ENCODE measurements at regions not wholly inside any gene's neighbourhood (a gene's known extent, or its start where the extent isn't known, plus 50 kb on each side); places are given as distances from the start of the nearest gene placed in this dataset.

- H3K36me3 ChIP-seq (ENCODE audit: control insufficient read depth in 4 of 4, insufficient read depth in 4 of 4, low read length in 3 of 4): no peaks in the 10 kb centered on the region
- H3K4me3 ChIP-seq (ENCODE audit: control insufficient read depth in 1 of 7, extremely low read depth in 1 of 7, insufficient read depth in 4 of 7, low read depth in 2 of 7, low read length in 6 of 7): no peak overlapping the region
- CTCF ChIA-PET: interaction anchor here (2.0 to 3.8 kb wide), 2 partner anchors 11 to 51 kb away, joined by 6 to 16 read pairs; partner anchors contain the start of gene DDR1
- H3K27ac ChIP-seq (ENCODE audit: insufficient read depth in 1 of 2, low read depth in 1 of 2, low read length in 2 of 2, poor library complexity in 1 of 2, severe bottlenecking in 2 of 2): no peak overlapping the region
- POLR2A ChIA-PET: no interaction called here
- peaks cover 11 to 59% (median 46%) of the 10 kb centered on the region in 4 experiments for H3K4me1 ChIP-seq (ENCODE audit: control extremely low read depth in 1 of 4, control insufficient read depth in 4 of 4, insufficient read depth in 4 of 4, low read length in 3 of 4)
- no peaks in the 10 kb centered on the region for H3K9me3 ChIP-seq (ENCODE audit: control extremely low read depth in 1 of 5, control insufficient read depth in 4 of 5, insufficient read depth in 2 of 5, low read depth in 1 of 5, low read length in 4 of 5)
- 97% methylated on average over 5 of the region's 5 CpGs for WGBS (ENCODE audit: insufficient coverage)
- DNase-seq: no peak
- H3K27me3 ChIP-seq (replicated peaks in 2 of 5; ENCODE audit: control insufficient read depth in 4 of 5, insufficient read depth in 5 of 5, low read length in 4 of 5): no peaks in the 10 kb centered on the region
Measured at GRCh38 chr6:30832864-30833263, 51.5 kb upstream of the DDR1 start.

GRCh38 chr6:30830438-30830837 lies 53.9 kb upstream of the DDR1 start:
- ChIA-PET CTCF (interaction anchor here (0.7 to 11.5 kb wide), 9 partner anchors 8 to 261 kb away, joined by 3 to 119 read pairs (median 13); partner anchors contain the start of genes DDR1 and VARS2), POLR2A (no interaction called here)
- DNase-seq: peak; percentile 57 to 80 (median 78)
- Histone ChIP-seq H3K9me3 (ENCODE audit: control extremely low read depth in 1 of 5, control insufficient read depth in 4 of 5, insufficient read depth in 2 of 5, low read depth in 1 of 5, low read length in 4 of 5) (no peaks in the 10 kb centered on the region), H3K4me3 (ENCODE audit: control insufficient read depth in 1 of 7, extremely low read depth in 1 of 7, insufficient read depth in 4 of 7, low read depth in 2 of 7, low read length in 6 of 7) (peak overlapping the region in 4 of 7 experiments; percentile 9 to 45 (median 13)), H3K4me1 (ENCODE audit: control extremely low read depth in 1 of 4, control insufficient read depth in 4 of 4, insufficient read depth in 4 of 4, low read length in 3 of 4) (peaks cover 11 to 57% (median 47%) of the 10 kb centered on the region in 4 experiments), H3K36me3 (ENCODE audit: control insufficient read depth in 4 of 4, insufficient read depth in 4 of 4, low read length in 3 of 4) (no peaks in the 10 kb centered on the region), H3K27me3 (replicated peaks in 2 of 5; ENCODE audit: control insufficient read depth in 4 of 5, insufficient read depth in 5 of 5, low read length in 4 of 5) (no peaks in the 10 kb centered on the region), H3K27ac (ENCODE audit: insufficient read depth in 1 of 2, low read depth in 1 of 2, low read length in 2 of 2, poor library complexity in 1 of 2, severe bottlenecking in 2 of 2) (peak overlapping the region in 1 of 2 experiments; percentile 51)
- 0% methylated on average over 2 of the region's 3 CpGs for WGBS (ENCODE audit: insufficient coverage)

- Histone ChIP-seq H3K36me3 (ENCODE audit: control insufficient read depth in 4 of 4, insufficient read depth in 4 of 4, low read length in 3 of 4) (no peaks in the 10 kb centered on the region), H3K27ac (ENCODE audit: insufficient read depth in 1 of 2, low read depth in 1 of 2, low read length in 2 of 2, poor library complexity in 1 of 2, severe bottlenecking in 2 of 2) (peak overlapping the region in 1 of 2 experiments; percentile 51), H3K4me1 (ENCODE audit: control extremely low read depth in 1 of 4, control insufficient read depth in 4 of 4, insufficient read depth in 4 of 4, low read length in 3 of 4) (peaks cover 11 to 51% (median 42%) of the 10 kb centered on the region in 4 experiments), H3K27me3 (replicated peaks in 2 of 5; ENCODE audit: control insufficient read depth in 4 of 5, insufficient read depth in 5 of 5, low read length in 4 of 5) (no peaks in the 10 kb centered on the region), H3K4me3 (ENCODE audit: control insufficient read depth in 1 of 7, extremely low read depth in 1 of 7, insufficient read depth in 4 of 7, low read depth in 2 of 7, low read length in 6 of 7) (peak overlapping the region in 1 of 7 experiments; percentile 15), H3K9me3 (ENCODE audit: control extremely low read depth in 1 of 5, control insufficient read depth in 4 of 5, insufficient read depth in 2 of 5, low read depth in 1 of 5, low read length in 4 of 5) (no peaks in the 10 kb centered on the region)
- CTCF ChIA-PET: interaction anchor here (0.5 to 11.5 kb wide), 14 partner anchors 8 to 264 kb away, joined by 3 to 119 read pairs (median 6); partner anchors contain the start of genes DDR1 and VARS2
- DNase-seq: peak in 1 of 3 donors; percentile 15
- POLR2A ChIA-PET: interaction anchor here (0.6 kb wide), 1 partner anchor 50 kb away, joined by 3 read pairs; no protein-coding TSS in a partner anchor
- 94% methylated on average over 4 of the region's 6 CpGs for WGBS (ENCODE audit: insufficient coverage)
Measured at GRCh38 chr6:30829639-30830255, 54.6 kb upstream of the DDR1 start.

- no peak for DNase-seq
- WGBS (ENCODE audit: insufficient coverage): 92% methylated on average over 2 of the region's 4 CpGs
- Histone ChIP-seq H3K36me3 (ENCODE audit: control insufficient read depth in 4 of 4, insufficient read depth in 4 of 4, low read length in 3 of 4) (no peaks in the 10 kb centered on the region), H3K4me1 (ENCODE audit: control extremely low read depth in 1 of 4, control insufficient read depth in 4 of 4, insufficient read depth in 4 of 4, low read length in 3 of 4) (peaks cover 9 to 45% (median 35%) of the 10 kb centered on the region in 4 experiments), H3K4me3 (ENCODE audit: control insufficient read depth in 1 of 7, extremely low read depth in 1 of 7, insufficient read depth in 4 of 7, low read depth in 2 of 7, low read length in 6 of 7) (no peak overlapping the region), H3K27me3 (replicated peaks in 2 of 5; ENCODE audit: control insufficient read depth in 4 of 5, insufficient read depth in 5 of 5, low read length in 4 of 5) (no peaks in the 10 kb centered on the region), H3K27ac (ENCODE audit: insufficient read depth in 1 of 2, low read depth in 1 of 2, low read length in 2 of 2, poor library complexity in 1 of 2, severe bottlenecking in 2 of 2) (no peak overlapping the region), H3K9me3 (ENCODE audit: control extremely low read depth in 1 of 5, control insufficient read depth in 4 of 5, insufficient read depth in 2 of 5, low read depth in 1 of 5, low read length in 4 of 5) (no peaks in the 10 kb centered on the region)
- ChIA-PET CTCF (interaction anchor here (0.5 to 11.5 kb wide), 23 partner anchors 10 to 286 kb away, joined by 3 to 119 read pairs (median 5); partner anchors contain the start of genes DDR1, PSORS1C1 and VARS2), POLR2A (interaction anchor here (1.4 kb wide), 1 partner anchor 85 kb away, joined by 3 read pairs; the partner anchor contains the start of gene VARS2)
Measured at GRCh38 chr6:30829033-30829432, 55.3 kb upstream of the DDR1 start.

- H3K4me3 ChIP-seq (ENCODE audit: control insufficient read depth in 1 of 7, extremely low read depth in 1 of 7, insufficient read depth in 4 of 7, low read depth in 2 of 7, low read length in 6 of 7): peak overlapping the region in 1 of 7 experiments; percentile 33
- POLR2A ChIA-PET: interaction anchor here (1.4 kb wide), 1 partner anchor 85 kb away, joined by 3 read pairs; the partner anchor contains the start of gene VARS2
- CTCF ChIA-PET: interaction anchor here (0.6 to 11.5 kb wide), 28 partner anchors 9 to 302 kb away, joined by 3 to 119 read pairs (median 5); partner anchors contain the start of genes DDR1, IER3, PSORS1C1 and VARS2
- H3K9me3 ChIP-seq (ENCODE audit: control extremely low read depth in 1 of 5, control insufficient read depth in 4 of 5, insufficient read depth in 2 of 5, low read depth in 1 of 5, low read length in 4 of 5): no peaks in the 10 kb centered on the region
- WGBS (ENCODE audit: insufficient coverage): 41% methylated on average over 12 of the region's 12 CpGs
- peaks cover 0 to 3% (median 0%) of the 10 kb centered on the region in 5 experiments for H3K27me3 ChIP-seq (replicated peaks in 2 of 5; ENCODE audit: control insufficient read depth in 4 of 5, insufficient read depth in 5 of 5, low read length in 4 of 5)
- DNase-seq: peak; percentile 80 to 90 (median 88)
- peaks cover 9 to 41% (median 35%) of the 10 kb centered on the region in 4 experiments for H3K4me1 ChIP-seq (ENCODE audit: control extremely low read depth in 1 of 4, control insufficient read depth in 4 of 4, insufficient read depth in 4 of 4, low read length in 3 of 4)
- H3K36me3 ChIP-seq (ENCODE audit: control insufficient read depth in 4 of 4, insufficient read depth in 4 of 4, low read length in 3 of 4): no peaks in the 10 kb centered on the region
- peak overlapping the region in 1 of 2 experiments; percentile 15 for H3K27ac ChIP-seq (ENCODE audit: insufficient read depth in 1 of 2, low read depth in 1 of 2, low read length in 2 of 2, poor library complexity in 1 of 2, severe bottlenecking in 2 of 2)
Measured at GRCh38 chr6:30828027-30828962, 56.0 kb upstream of the DDR1 start.

GRCh38 chr6:30826961-30827342 lies 57.4 kb upstream of the DDR1 start:
- 72% methylated on average over 4 of the region's 4 CpGs for WGBS (ENCODE audit: insufficient coverage)
- Histone ChIP-seq H3K27ac (ENCODE audit: insufficient read depth in 1 of 2, low read depth in 1 of 2, low read length in 2 of 2, poor library complexity in 1 of 2, severe bottlenecking in 2 of 2) (no peak overlapping the region), H3K27me3 (replicated peaks in 2 of 5; ENCODE audit: control insufficient read depth in 4 of 5, insufficient read depth in 5 of 5, low read length in 4 of 5) (peaks cover 0 to 3% (median 0%) of the 10 kb centered on the region in 5 experiments), H3K4me3 (ENCODE audit: control insufficient read depth in 1 of 7, extremely low read depth in 1 of 7, insufficient read depth in 4 of 7, low read depth in 2 of 7, low read length in 6 of 7) (no peak overlapping the region), H3K4me1 (ENCODE audit: control extremely low read depth in 1 of 4, control insufficient read depth in 4 of 4, insufficient read depth in 4 of 4, low read length in 3 of 4) (peaks cover 9 to 41% (median 35%) of the 10 kb centered on the region in 4 experiments), H3K9me3 (ENCODE audit: control extremely low read depth in 1 of 5, control insufficient read depth in 4 of 5, insufficient read depth in 2 of 5, low read depth in 1 of 5, low read length in 4 of 5) (no peaks in the 10 kb centered on the region), H3K36me3 (ENCODE audit: control insufficient read depth in 4 of 4, insufficient read depth in 4 of 4, low read length in 3 of 4) (no peaks in the 10 kb centered on the region)
- POLR2A ChIA-PET: no interaction called here
- DNase-seq: no peak
- CTCF ChIA-PET: interaction anchor here (1.0 to 11.5 kb wide), 14 partner anchors 7 to 290 kb away, joined by 3 to 119 read pairs (median 6); partner anchors contain the start of genes DDR1 and VARS2
